GM19328 (cell line): ENCODE measurements at regions not wholly inside any gene's neighbourhood (a gene's known extent, or its start where the extent isn't known, plus 50 kb on each side); places are given as distances from the start of the nearest gene placed in this dataset.
"Not testable (repeated sequence)": the region's sequence is repeated elsewhere in the genome, so short reads cannot be mapped to it uniquely, and the experiment has no call there.

Source experiments
- ATAC-seq: cut with Tn5 transposase; IDR thresholded peaks from one replicate; pipeline ENCODE4 v1.9.1; 2021; ENCODE audit warnings: mild to moderate bottlenecking, moderate library complexity; ENCODE audit not compliant: unreplicated experiment

DNA sequence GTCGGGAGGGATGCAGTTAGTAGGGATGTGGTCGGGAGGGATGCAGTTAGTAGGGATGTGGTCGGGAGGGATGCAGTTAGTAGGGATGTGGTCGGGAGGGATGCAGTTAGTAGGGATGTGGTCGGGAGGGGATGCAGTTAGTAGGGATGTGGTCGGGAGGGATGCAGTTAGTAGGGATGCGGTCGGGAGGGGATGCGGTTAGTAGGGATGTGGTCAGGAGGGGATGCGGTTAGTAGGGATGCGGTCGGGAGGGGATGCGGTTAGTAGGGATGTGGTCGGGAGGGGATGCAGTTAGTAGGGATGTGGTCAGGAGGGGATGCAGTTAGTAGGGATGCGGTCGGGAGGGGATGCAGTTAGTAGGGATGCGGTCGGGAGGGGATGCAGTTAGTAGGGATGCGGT is 96.2 kb downstream of the BDH1 start:
- not testable (repeated sequence) for ATAC-seq

DNA sequence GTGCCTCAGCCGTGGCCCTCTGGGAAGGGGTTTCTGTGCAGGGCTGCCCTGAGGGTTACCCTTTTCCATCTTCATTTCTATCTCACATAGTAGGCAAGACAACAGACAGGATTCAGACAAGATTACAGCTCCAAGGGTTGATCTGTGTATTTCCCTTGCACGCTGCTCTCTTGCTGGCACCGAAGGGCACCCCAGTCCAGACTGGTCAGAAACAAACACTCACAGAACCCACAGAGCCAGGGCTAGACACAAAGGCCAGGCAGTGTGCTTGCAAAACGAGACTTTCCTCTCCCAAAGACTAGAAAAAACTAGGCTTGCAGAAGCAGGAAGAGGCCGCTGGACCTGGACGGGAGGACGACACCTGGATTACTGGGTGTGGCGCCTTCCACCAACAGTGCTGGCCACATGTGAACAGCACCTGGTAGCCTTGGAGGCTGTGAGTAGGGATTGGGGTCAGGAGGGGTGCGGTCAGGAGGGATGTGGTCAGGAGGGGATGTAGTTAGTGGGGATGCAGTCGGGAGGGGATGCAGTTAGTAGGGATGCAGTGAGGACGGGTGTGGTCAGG is 96.8 kb downstream of the BDH1 start:
- no peak for ATAC-seq

DNA sequence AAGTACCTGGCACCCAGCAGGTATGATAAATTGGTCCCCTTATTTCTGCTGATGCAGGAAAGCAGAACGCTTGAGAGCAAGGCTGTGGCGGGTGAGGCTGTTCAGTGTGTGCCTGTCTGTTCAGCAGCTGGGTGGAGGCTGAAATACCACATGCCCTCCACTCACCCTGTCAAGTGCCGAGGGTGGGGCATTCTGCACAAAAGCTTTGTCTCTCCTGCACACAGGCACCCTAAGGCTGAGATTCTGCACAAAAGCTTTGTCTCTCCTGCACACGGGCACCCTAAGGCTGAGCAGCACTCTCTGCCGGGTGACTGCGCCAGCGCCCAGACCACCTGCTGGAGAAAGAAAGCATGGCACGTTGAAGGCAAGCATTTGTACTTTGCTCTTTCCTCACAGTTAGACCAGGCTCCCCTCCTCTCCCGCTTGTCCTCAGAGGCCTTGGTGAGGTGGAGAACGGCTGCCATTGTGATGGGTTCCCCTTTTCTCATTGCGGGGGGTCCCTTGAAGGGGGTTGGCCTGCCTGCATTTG is 97.5 kb downstream of the BDH1 start:
- ATAC-seq, result no peak

DNA sequence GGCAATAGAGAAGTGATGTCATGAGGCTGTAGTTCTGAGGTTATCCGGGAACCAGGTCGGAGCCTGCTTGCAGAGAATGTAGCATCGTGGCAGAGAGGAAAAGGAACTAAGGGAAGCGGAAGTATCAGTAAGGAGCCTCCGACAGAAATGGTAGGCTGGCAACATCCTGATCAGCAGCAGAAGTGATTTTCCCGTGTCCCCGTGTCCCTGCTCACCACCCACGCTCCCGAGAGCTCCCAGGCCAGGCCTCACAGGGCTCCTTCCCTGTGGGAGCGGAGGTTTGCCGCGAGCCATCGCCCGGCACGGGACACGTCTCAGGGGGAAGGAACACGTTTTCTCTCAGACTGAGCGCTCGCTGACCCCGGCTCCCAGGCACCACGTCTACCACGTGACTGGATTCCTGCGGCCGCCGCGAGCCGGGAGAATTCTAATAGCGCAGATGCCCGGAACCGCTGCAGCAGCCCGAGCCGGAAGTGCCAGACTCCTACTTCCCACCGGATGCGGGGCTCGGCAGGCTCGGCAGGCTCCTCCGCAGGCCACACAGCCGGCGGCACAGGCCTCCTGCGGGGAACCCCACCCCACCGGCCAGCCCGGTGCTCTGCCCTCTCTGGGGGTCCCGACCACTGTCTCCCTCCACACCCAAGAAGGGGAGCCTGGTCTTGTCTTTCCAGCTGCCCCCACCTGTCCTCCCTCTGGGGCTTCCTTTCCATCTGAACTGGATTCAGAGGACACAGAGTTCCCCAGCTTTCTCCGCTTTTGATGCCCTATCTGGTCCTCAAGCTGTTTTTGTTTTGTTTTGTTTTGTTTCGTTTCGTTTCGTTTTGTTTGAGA is 99.3 kb downstream of the BDH1 start:
- ATAC-seq, result no peak

DNA sequence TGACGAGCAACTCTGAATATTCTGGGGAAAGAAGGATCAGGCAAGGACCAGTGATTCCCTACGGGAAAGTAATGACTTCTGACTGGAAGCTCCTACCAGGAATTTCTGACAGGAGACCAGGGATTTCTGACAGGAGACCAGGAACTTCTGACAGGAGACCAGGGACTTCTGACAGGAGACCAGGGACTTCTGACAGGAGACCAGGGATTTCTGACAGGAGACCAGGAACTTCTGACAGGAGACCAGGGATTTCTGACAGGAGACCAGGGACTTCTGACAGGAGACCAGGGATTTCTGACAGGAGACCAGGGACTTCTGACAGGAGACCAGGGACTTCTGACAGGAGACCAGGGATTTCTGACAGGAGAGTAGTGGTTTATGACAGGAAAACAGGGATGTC is 100.9 kb downstream of the BDH1 start:
- not testable (repeated sequence) for ATAC-seq

DNA sequence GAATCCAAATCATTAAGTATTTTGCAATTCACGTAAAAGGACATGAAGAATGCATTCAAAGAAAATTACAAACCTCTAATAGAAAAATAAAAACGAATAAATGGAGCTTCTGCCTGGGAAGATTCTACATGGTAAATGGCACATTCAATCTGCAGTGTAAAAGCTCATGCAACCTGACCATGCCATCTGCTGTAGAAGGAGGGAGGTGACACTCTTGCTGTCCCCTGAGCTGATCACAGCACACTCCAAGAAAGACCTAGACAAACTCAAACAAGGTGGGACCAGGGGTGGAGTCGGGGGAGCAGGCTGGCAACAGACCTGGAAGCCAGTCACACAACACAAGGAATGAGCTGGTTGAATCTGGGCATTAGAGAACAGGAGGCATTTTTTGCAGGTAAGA is 101.8 kb downstream of the BDH1 start:
- no peak for ATAC-seq

DNA sequence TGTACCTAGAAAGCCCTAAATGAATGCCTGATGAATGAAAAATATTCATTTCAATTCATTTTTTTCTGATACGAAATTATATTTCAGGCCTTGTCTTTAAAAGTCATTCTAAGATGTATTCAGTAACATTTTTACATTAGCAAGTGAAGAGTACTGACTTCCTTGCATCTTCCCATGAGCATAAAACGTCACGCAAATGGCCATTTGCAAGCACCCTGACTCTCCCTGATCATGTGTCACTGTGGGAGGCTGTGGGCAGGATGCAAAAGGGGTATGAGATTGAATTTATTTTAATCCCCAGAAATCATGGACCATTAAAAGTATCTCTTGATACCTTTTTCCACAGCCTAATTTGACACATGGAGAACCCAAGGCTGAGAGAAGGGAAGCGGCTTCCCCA is 105.0 kb downstream of the BDH1 start:
- no peak for ATAC-seq

DNA sequence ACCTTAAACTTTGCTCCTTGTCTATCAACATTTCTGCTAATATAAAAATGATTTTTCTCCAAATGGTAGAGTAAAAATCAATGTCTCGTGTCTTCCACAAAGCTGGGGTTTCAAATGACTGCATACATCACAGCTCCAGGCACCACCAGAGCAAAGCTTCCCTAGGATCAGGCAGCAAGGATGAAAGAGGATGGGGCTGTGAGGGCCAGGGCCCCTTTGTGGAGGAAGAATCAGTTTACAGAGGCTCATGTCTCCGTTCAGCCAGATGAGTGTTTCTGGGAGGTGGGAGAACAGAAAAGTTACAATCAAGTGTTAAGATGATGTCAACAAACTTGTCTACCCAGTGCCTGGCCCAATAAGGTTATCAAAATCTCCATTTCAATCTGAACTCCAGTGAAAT is 105.5 kb downstream of the BDH1 start:
- ATAC-seq, result no peak

DNA sequence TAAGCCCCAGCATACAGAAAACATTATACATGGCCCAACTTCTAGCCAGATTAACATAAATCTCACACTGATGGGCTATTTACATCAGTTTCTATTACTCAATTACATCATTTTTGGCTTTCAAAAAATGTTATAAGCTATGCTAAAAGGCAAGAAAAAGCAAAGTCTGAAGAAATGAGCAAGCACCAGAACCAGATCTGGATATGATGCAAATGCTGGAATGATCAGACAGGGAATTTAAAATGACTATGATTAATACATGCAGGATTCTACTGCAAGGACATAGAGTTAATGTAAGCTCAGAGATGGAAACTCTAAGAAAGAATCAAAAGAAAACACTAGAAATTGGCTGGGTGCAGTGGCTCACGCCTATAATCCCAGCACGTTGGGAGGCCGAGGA is 106.6 kb downstream of the BDH1 start:
- ATAC-seq, result not testable (repeated sequence)

DNA sequence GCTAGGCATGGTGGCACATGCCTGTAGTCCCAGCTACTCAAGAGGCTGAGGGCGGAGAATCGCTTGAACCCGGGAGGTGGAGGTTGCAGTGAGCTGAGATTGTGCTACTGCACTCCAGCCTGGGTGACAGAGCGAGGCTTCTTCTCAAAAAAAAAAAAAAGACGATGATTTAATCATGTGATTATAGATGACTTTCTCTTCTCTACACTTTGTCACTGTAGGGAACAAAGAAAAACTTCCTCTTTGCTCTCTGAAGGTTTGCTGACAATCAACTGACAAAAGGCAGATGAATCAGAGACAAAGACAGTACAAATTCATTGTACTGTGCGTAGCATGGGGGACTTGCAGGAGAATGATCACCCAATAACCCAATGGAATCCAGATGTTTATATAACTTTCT is 108.0 kb downstream of the BDH1 start:
- not testable (repeated sequence) for ATAC-seq

DNA sequence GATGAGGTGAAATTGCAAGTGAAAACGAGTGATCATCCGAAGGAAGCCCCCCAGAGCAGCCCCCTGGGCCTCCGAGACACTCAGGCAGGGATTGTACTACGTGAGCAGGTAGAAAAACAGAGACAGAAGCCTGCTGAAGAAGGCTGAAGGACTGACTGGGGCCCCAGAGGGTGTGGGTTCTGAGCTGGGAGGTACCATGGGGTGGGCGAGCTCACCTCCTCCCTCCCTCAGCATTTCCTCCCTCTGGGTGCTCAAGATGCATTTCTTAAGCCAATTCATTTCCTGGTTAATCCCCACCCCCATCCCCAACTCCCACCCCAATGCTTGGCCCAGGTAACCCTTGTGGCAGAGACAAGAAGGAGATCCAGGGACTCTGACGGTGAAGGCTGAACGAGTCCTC is 108.7 kb downstream of the BDH1 start:
- ATAC-seq, result no peak

DNA sequence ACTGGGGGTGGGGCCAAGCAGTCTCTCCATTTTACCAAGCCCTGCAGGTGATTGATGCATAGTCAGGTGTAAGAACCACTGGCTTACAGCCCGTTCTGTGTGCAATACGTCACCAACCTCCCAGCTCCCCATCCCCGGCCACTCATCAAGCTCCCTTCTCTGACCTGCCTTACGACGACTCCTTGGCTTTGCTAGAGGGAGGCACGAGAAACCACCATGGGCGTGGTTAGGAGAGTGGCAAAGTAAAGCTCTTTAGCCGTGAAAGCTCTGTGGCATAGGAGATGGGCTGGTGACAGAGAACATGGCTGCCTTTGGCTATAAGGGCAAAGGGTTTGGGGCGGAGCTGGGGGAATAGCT is 109.1 kb downstream of the BDH1 start:
- no peak for ATAC-seq

DNA sequence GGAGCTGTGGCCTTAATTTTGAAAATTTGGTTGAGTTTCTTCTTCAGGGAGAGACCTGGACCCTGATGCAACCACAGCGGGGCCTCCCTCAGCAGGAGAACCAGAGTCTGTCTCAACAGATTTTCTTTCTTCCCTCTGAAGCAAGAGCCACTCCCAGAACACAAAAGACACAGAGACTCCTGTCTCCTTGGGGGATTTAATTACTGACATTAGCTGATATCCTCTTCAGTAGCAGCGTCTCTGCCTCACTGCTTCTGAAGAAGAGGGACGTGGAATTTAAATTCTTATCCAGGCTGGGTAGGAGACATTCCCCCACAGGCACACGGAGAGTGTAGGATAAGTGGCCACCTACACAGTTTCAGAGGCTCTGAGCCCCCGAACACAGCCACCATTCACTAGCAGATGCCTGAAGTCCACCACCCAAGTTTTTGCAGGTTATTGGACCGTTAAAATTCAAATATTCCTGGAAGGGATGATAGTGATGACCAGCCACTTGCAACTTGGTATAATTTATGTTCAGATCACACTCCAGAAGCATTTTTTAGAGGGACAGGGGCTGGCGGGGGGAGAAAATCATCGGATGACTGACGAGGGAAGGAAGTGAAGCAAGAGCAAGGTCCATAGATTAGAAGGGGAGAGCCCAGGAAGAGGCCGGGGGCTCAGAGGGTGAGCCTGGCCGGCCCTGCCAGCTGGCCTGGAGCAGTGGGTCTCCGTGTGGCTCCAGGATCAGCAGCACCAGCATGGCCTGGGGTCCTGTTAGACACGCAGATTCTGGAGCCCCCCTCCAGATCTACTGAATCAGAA is 109.7 kb downstream of the BDH1 start:
- ATAC-seq, result no peak

DNA sequence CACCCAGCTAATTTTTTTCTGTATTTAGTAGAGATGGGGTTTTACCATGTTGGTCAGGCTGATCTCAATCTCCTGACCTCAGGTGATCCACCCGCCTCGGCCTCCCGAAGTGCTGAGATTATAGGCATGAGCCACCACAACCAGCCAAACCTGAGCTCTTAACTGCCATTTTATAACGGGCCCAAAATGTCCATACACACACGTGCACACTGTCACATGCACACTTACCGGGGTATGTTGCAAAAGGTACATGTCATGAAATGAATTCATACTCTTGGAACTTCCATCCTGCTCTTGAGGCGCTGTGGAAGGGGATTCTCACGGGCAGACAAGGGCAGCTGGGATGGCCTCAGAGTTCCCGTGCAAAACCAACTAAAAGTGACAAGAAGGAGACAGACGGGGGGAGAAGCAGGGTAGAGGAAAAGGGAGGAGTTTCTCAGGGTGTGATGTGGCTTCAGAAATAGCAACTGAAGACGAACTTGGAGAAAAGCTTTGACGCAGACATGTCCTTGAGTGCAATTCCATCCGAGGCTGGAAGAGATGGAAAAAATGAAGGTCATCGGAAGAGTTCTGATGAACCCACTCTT is 110.9 kb downstream of the BDH1 start:
- ATAC-seq, result no peak

DNA sequence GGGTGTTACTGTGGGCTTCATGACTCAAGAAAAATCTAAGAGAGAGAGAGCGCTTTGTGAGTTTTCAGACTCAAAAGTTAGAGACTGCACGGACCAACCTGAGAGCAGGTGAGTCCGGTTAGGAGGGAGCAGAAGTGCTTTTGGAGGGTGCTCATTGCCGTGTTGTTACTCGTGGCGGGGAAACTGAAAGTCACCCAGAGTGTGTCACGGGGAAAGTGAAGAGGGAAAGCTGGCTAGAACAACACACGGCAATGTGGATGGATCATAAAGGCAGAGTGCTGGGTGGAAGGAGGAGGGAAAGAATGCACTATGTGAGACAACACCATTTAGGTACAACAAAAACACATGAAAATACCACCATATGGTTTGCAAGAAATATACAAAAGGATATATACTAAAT is 112.3 kb downstream of the BDH1 start:
- ATAC-seq, result no peak

DNA sequence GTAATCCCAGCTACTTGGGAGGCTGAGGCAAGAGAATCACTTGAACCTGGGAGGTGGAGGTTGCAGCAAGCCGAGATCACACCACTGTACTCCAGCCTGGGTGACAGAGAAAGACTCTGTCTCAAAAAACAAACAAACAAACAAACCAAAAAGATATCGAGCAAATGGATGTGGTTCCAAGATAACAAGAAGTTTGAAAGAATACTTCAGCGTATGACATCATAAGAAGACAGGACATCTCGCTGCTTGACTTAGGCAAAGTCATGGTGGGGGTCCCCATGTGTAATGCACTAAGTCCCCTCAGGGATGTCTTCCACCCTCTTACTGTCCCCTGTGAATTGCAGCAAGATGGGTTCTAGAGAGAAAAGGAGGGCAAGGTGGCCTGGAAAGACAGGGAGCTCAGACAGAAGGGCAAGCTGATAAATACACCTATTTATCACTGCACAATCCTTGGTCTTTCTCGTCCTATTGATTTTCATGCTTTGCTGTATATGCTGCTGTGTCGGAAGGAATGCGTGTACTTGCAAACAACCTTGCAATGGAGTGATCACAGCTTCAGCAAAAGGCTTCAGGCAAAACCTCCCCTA is 115.0 kb downstream of the BDH1 start:
- no peak for ATAC-seq

DNA sequence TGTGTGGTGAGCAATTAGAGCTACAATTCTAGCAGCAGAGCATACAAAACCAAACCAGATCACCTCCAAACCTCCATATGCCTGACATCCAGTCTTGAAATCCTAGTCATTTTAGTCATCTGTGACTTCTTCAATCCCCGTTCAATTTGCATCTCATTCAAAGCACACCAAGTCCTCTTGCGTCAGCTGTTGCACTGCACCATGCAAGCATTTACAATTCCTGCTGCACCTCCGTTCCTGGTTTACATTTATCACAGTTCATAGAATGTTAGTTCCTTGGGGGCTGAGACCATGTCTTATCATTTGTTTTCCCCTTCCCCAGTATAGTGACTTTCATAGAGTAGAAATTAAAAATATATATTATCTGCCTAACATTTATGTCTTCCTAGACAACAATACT is 116.9 kb downstream of the BDH1 start:
- no peak for ATAC-seq

DNA sequence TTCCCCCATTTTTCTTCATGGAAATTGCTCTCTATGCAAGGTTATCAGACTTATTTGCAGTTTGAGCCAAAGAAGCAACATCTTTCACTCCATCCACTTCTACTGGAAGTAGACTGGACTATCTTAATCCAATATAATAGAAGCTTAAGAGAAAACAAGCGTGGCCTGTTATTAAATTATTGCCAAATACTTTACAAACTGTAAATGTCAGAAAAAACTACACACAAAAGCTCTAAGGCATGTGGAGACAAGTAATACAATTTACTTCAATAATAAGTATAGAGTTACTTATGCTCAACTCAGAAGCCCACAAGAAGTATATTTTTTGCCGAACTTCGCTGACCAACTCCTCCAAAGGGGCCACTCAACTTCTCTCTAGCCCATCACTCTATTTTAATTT is 120.3 kb downstream of the BDH1 start:
- ATAC-seq, result no peak

DNA sequence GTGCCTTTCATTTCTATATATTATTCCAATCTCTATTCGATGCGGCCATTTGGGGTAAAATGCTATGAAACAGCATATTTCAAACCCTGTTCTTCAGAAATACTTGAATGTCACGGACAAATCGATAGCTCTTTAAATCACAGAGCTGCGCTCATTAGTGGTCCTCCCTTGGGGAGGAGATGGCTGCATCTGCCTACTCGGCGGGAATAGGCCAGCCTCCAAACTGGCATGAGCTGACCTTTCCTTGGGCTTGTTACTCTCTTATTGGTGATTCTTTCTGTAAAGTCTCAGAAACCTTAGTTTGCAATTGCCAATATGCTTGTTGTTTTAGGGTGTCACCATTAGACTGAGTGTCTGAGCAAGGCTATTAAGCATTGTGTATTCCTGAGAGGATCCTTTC is 120.9 kb downstream of the BDH1 start:
- ATAC-seq, result no peak

DNA sequence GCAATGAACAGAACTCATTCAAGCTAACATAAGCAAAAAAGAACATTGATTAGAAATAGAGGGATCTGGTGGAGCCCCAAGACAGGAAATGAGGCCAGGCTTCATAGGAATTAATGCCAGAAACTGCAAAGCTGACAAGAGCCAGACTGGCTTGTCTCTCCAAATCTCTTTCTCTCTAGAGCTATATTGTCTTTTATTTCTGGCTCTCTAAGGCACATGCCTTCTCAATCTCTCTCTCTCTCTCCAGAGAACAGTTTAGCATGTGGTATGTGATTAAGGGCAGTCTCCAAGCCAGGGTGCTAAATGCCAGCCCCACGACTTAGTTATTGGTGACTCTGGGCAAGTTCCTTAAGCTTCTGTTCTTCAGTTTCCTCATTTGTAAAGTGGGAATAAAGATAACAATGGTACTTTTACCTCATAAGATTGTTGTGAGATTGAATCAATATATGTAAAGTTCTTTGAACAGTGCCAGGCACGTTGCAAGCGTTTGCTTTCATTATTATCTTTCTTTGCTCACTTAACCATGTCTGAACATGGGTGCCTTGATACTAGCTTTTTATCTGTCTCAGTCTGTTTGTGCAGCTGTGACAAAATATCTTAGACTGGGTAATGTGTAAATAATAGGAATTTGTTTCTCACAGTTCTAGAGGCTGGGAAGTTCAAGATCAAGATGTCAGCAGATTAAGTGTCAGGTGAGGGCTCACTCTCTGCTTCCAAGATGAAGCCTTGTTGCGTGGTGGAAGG is 123.2 kb downstream of the BDH1 start:
- no peak for ATAC-seq
